ENCODE measurements at regions not wholly inside any gene's neighbourhood (a gene's known extent, or its start where the extent isn't known, plus 50 kb on each side); places are given as distances from the start of the nearest gene placed in this dataset.

DNA sequence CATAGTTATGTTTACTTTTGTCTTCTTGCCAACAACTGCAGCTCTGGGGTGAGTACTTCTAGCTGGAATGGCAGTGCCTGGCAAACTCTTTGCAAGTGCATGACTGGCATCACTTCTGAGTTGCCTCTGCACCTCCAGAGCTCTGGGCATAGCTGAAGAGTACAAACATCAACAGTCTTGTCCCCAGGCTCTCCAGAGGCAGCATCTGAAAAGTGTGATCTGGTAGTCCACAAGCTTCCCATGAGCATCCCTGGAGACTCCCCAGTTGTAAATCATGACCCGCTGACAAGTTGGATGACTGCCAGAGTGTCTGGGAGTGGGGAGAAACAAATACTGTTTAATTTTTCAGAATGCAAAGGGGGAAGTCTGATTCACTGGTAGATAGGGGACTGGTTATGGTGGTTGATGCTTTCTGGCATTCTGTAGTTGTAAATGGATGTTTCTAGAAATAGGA, 138.9 kb upstream of the CDK13 start:
- TF ChIP-seq EGR1 (IDR thresholded peaks at IDR 0.05; ENCODE audit: low read depth) (no peak), REST (IDR thresholded peaks at IDR 0.05; ENCODE audit: low read depth) (no peak), EZH2phosphoT487 (IDR thresholded peaks at IDR 0.05; ENCODE audit: borderline replicate concordance) (no peak), FOSL1 (IDR thresholded peaks at IDR 0.05; ENCODE audit: low read depth) (no peak), CEBPB (IDR thresholded peaks at IDR 0.05; ENCODE audit: low read depth) (no peak), SIN3A (IDR thresholded peaks at IDR 0.05; ENCODE audit: low read depth) (no peak), SP1 (IDR thresholded peaks at IDR 0.05; ENCODE audit: low read depth) (no peak), TCF7L2 (IDR thresholded peaks at IDR 0.05; ENCODE audit: borderline replicate concordance, extremely low read depth, insufficient read depth, insufficient read length) (no peak), EZH2 (IDR thresholded peaks at IDR 0.05) (no peak), YY1 (IDR thresholded peaks at IDR 0.05; ENCODE audit: extremely low read depth, insufficient replicate concordance, low read depth, low read length) (no peak), SRF (IDR thresholded peaks at IDR 0.05; ENCODE audit: low read depth) (no peak), ZNF274 (IDR thresholded peaks at IDR 0.05; ENCODE audit: low read depth, low read length) (no peak)
- Histone ChIP-seq H3K27ac (ENCODE audit: low read depth, low read length) (no peak overlapping the region), H3K9me3 (ENCODE audit: control insufficient read depth in 1 of 2, insufficient read depth in 1 of 2, low read depth in 1 of 2, low read length in 2 of 2) (no peaks in the 10 kb centered on the region), H3K9me2 (ENCODE audit: insufficient read depth) (no peaks in the 10 kb centered on the region), H3K27me3 (ENCODE audit: insufficient read depth, low read length) (peaks cover 12% of the 10 kb centered on the region), H4K20me1 (ENCODE audit: insufficient read depth) (no peaks in the 10 kb centered on the region), H3K4me2 (ENCODE audit: low read length) (peak overlapping the region; percentile 44), H3K9ac (ENCODE audit: low read length) (no peak overlapping the region), H3K79me2 (ENCODE audit: insufficient read depth, low read length) (no peaks in the 10 kb centered on the region), H3K4me3 (replicated peaks in 1 of 2; ENCODE audit: low read depth in 1 of 2, low read length in 2 of 2) (no peak overlapping the region), H3K4me1 (ENCODE audit: control insufficient read depth in 1 of 2, insufficient read depth in 2 of 2, low read length in 2 of 2) (peaks cover 5 to 12% of the 10 kb centered on the region in 2 experiments; a peak in 3 of 4 replicates), H2AFZ (ENCODE audit: low read depth, low read length, poor library complexity, severe bottlenecking) (no peak overlapping the region), H3K36me3 (ENCODE audit: control insufficient read depth in 1 of 2, insufficient read depth in 2 of 2, low read length in 2 of 2) (no peaks in the 10 kb centered on the region)
- intact Hi-C loops (cut with micrococcal nuclease): no loop called here
- POLR2A ChIA-PET: no interaction called here
- RAD21 ChIA-PET (ENCODE audit: low non-redundant PET in 1 of 2, low total read pairs in 2 of 2, uncharacterized antibody in 2 of 2, unreplicated experiment in 2 of 2): no interaction called here
- peak; percentile 37; the same call in 1 of the 2 replicates for ATAC-seq
- BruUV-seq (replicated peaks): no TSS peak
- CTCF ChIA-PET: no interaction called here
- no peak for DNase-seq (ENCODE audit: low read depth, low spot score)
